CD4-positive, alpha-beta T cell treated with Interleukin-15 for 1 hour (primary cell): ENCODE measurements at regions not wholly inside any gene's neighbourhood (a gene's known extent, or its start where the extent isn't known, plus 50 kb on each side); places are given as distances from the start of the nearest gene placed in this dataset.

Experiments used
- DNase-seq: peaks from one replicate; pipeline ENCODE4 v3.0.0-alpha.2; 2020

- no peak for DNase-seq
Measured at GRCh38 chr6:113326781-113327180, 530.4 kb upstream of the MARCKS start.

GRCh38 chr6:113328886-113329381, 528.2 kb upstream of the MARCKS start:
- DNase-seq: no peak

GRCh38 chr6:113329942-113330635, 527.1 kb upstream of the MARCKS start:
- DNase-seq: no peak

- DNase-seq: no peak
Measured at GRCh38 chr6:113330636-113330946, 526.6 kb upstream of the MARCKS start.

- no peak for DNase-seq
Measured at GRCh38 chr6:113331021-113331420, 526.1 kb upstream of the MARCKS start.

- no peak for DNase-seq
Measured at GRCh38 chr6:113338644-113339043, 518.5 kb upstream of the MARCKS start.

- DNase-seq: no peak
Measured at GRCh38 chr6:113339209-113339608, 517.9 kb upstream of the MARCKS start.

- no peak for DNase-seq
Measured at GRCh38 chr6:113340371-113340770, 516.8 kb upstream of the MARCKS start.

- no peak for DNase-seq
Measured at GRCh38 chr6:113343940-113344339, 513.2 kb upstream of the MARCKS start.

GRCh38 chr6:113344969-113345368, 512.2 kb upstream of the MARCKS start:
- DNase-seq: no peak

- DNase-seq: no peak
Measured at GRCh38 chr6:113347436-113347835, 509.7 kb upstream of the MARCKS start.

- no peak for DNase-seq
Measured at GRCh38 chr6:113350461-113350860, 506.7 kb upstream of the MARCKS start.

GRCh38 chr6:113351173-113351834, 505.8 kb upstream of the MARCKS start:
- DNase-seq: no peak

GRCh38 chr6:113352029-113352801, 504.9 kb upstream of the MARCKS start:
- DNase-seq: no peak

GRCh38 chr6:113352831-113353230, 504.3 kb upstream of the MARCKS start:
- DNase-seq: no peak

GRCh38 chr6:113353392-113353791, 503.8 kb upstream of the MARCKS start:
- DNase-seq: no peak

GRCh38 chr6:113354204-113354895, 502.8 kb upstream of the MARCKS start:
- no peak for DNase-seq

- DNase-seq: no peak
Measured at GRCh38 chr6:113356139-113356538, 501.0 kb upstream of the MARCKS start.

GRCh38 chr6:113357041-113357440, 500.1 kb upstream of the MARCKS start:
- no peak for DNase-seq

GRCh38 chr6:113358063-113358583, 499.0 kb upstream of the MARCKS start:
- no peak for DNase-seq

GRCh38 chr6:113359155-113360140, 497.7 kb upstream of the MARCKS start:
- DNase-seq: no peak
